ENCODE measurements at regions not wholly inside any gene's neighbourhood (a gene's known extent, or its start where the extent isn't known, plus 50 kb on each side); places are given as distances from the start of the nearest gene placed in this dataset.

DNA sequence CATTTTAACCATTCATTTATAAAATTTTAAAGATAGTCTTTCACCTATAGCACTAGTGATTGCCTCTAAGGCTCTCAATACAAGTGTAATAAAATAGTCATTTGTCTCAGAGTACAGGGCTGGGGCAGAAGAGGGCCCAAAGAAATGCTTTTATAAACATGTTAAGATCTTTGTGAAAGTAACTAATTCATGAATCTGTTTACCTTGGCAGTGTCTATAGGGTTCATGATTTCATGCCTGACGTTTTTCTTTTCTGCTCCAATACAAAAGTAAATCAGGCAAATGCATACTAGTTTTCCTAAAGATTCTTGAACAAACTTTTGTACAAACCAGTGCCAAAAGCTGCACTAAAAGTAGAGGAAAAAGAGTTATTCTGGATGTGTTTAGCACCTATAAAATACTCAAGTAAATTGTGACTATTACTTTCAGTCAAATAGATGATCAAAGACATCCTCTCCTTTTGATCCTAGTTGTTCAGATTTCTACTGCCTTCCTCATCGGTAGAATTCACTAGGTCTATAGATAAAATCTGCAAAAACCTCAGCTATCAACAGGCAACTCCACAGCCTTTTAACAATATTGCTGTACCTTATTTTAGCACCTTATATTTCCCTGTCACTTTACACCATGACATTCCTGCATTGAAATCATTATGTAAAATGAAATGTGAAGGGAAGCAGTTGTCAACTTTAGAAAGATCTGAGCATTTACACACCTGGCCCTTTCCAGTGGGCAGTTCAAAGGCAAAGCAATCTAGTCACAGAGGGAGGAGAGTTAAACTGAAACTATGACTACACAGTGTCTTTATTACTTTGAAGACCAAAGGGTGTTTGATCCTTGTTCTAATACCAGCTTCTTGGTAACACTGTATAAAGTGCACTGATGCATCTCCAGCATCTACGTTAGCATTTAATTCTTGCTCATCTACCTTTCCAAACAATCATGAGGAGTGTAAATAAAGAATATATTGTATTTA lies 100.0 kb upstream of the MED13 start:
- peaks cover 7% of the 10 kb centered on the region for H3K4me1 Mint-ChIP-seq (ENCODE audit: low read depth)
- H3K9me3 Mint-ChIP-seq, result no peaks in the 10 kb centered on the region
- no peaks in the 10 kb centered on the region for H3K36me3 Mint-ChIP-seq (ENCODE audit: low read depth)
- POLR2A ChIA-PET, result no interaction called here
- TF ChIP-seq, protein P1, sequence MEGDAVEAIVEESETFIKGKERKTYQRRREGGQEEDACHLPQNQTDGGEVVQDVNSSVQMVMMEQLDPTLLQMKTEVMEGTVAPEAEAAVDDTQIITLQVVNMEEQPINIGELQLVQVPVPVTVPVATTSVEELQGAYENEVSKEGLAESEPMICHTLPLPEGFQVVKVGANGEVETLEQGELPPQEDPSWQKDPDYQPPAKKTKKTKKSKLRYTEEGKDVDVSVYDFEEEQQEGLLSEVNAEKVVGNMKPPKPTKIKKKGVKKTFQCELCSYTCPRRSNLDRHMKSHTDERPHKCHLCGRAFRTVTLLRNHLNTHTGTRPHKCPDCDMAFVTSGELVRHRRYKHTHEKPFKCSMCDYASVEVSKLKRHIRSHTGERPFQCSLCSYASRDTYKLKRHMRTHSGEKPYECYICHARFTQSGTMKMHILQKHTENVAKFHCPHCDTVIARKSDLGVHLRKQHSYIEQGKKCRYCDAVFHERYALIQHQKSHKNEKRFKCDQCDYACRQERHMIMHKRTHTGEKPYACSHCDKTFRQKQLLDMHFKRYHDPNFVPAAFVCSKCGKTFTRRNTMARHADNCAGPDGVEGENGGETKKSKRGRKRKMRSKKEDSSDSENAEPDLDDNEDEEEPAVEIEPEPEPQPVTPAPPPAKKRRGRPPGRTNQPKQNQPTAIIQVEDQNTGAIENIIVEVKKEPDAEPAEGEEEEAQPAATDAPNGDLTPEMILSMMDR (IDR thresholded peaks at IDR 0.05), result no peak
- no peak overlapping the region for H3K27ac Mint-ChIP-seq
- intact Hi-C loops (cut with micrococcal nuclease), result no loop called here
- CTCF ChIA-PET, result no interaction called here
- H3K4me3 Mint-ChIP-seq, result no peak overlapping the region
- DNase-seq, result peak; percentile 8
- no peak for ATAC-seq
- H3K27me3 Mint-ChIP-seq, result peaks cover 6% of the 10 kb centered on the region

DNA sequence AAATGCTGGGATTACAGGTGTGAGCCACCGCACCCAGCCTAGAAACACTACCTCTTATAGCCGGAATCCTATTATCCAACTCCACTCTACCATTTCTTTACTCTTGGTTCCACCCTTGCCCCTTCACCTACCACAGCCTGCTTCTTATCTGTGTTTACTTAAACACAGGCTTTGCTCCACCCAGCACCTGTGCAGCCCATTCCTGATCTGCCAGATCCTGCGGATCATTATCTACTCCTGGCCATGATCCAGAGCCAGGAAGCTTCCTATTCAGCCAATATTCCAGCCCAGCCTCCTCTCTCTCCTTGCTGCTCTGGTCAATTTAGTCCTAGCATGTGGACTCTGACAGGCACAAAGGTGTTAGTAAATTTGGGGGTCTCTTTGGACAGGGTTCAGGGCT lies 98.8 kb upstream of the MED13 start:
- no peak overlapping the region for H3K4me3 Mint-ChIP-seq

DNA sequence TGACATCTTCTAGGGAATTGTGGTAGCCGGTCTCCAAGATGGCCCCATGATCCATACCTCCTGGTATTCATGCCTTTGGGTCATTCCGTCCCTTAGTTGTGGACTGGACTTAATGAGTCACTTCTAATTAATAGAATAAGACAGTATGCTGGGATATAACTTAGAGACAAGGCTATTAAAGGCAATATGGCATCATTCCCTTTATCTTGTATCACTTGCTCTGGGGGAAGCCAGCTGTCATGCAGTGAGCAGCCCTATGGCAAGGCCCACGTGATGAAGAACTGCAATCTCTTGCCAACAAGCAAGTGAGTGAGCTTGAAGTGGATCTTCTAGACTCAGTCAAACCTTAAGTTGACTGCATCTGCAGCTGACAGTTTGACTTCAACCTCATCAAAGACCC lies 97.8 kb upstream of the MED13 start:
- TF ChIP-seq, protein P1 (IDR thresholded peaks at IDR 0.05), result no peak
- ATAC-seq, result no peak
- no peak overlapping the region for H3K4me3 Mint-ChIP-seq
- H3K9me3 Mint-ChIP-seq, result no peaks in the 10 kb centered on the region
- intact Hi-C loops (cut with micrococcal nuclease), result no loop called here
- ChIA-PET POLR2A (no interaction called here), CTCF (no interaction called here)
- H3K36me3 Mint-ChIP-seq (ENCODE audit: low read depth), result no peaks in the 10 kb centered on the region
- H3K27ac Mint-ChIP-seq, result no peak overlapping the region
- peaks cover 7% of the 10 kb centered on the region for H3K4me1 Mint-ChIP-seq (ENCODE audit: low read depth)
- peaks cover 2% of the 10 kb centered on the region for H3K27me3 Mint-ChIP-seq
- no peak for DNase-seq

More for the DNA sequence above, 98.8 kb upstream of the MED13 start:
- DNase-seq (no peak), ATAC-seq (no peak)
- Mint-ChIP-seq H3K27me3 (peaks cover 6% of the 10 kb centered on the region), H3K9me3 (no peaks in the 10 kb centered on the region), H3K36me3 (ENCODE audit: low read depth) (no peaks in the 10 kb centered on the region), H3K4me1 (ENCODE audit: low read depth) (peaks cover 7% of the 10 kb centered on the region), H3K27ac (no peak overlapping the region)
- POLR2A ChIA-PET, result no interaction called here
- intact Hi-C loops (cut with micrococcal nuclease), result no loop called here
- TF ChIP-seq, protein P1 (IDR thresholded peaks at IDR 0.05), result no peak
- CTCF ChIA-PET, result no interaction called here

DNA sequence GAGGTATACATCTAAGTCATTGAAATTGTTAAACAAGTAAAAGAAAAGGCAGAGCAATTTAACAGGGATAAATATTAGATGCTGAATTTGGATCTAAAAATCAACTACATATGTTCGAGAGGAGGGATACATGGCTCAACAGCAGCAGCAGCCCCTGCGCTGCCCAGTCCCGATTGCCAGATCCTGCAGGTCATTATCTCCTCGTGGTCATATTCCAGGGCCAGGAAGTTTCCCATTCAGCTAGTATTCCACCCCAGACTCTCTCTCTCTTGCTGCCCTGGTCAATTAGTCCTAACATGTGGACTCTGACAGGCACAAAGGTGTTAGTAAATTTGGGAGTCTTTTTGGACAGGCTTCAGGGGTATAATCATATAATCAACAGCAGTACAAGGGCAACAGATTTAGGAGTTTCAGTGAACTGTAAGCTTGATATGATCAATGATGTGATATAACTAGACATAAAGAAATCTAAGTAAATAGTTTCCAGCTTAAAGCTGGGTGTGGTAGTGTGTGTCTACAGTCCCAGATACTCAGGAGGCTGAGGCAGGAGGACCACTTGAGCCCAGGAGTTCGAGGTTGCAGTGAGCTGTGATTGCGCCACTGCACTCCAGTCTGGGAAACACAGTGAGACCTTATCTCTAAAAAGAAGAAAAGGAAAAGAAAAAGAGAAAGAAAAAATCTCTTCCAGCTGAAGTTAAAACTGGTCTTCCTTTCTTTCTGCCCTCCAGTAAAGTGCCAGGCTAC lies 96.5 kb upstream of the MED13 start:
- H3K4me3 Mint-ChIP-seq, result no peak overlapping the region
- peaks cover 4% of the 10 kb centered on the region for H3K27me3 Mint-ChIP-seq
- peaks cover 7% of the 10 kb centered on the region for H3K4me1 Mint-ChIP-seq (ENCODE audit: low read depth)
- POLR2A ChIA-PET, result no interaction called here
- H3K27ac Mint-ChIP-seq, result no peak overlapping the region
- ATAC-seq (no peak), DNase-seq (no peak)
- TF ChIP-seq, protein P1 (IDR thresholded peaks at IDR 0.05), result no peak
- H3K9me3 Mint-ChIP-seq, result no peaks in the 10 kb centered on the region
- CTCF ChIA-PET, result no interaction called here
- H3K36me3 Mint-ChIP-seq (ENCODE audit: low read depth), result no peaks in the 10 kb centered on the region
- intact Hi-C loops (cut with micrococcal nuclease), result no loop called here

DNA sequence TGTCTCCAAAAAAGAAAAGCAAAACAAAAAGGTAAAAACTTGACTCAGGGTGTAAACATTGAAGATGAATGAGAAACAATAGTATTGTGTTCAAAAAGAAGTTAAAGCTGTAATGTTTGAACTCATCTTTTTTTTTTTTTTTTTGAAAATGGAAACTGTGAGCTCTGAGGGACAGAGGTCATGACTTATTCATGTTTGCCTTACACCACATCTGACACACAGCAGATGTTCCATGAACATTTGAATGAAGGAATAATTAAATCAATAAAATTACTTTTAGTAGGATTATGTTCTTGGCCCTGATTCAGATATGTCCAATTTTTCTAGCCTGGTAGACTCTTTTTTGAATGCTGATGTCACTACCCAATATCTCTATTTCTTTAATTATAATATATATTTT lies 95.7 kb upstream of the MED13 start:
- intact Hi-C loops (cut with micrococcal nuclease), result no loop called here
- ChIA-PET CTCF (no interaction called here), POLR2A (no interaction called here)
- Mint-ChIP-seq H3K9me3 (no peaks in the 10 kb centered on the region), H3K27me3 (peaks cover 4% of the 10 kb centered on the region), H3K4me1 (ENCODE audit: low read depth) (peaks cover 7% of the 10 kb centered on the region), H3K27ac (no peak overlapping the region), H3K4me3 (no peak overlapping the region), H3K36me3 (ENCODE audit: low read depth) (no peaks in the 10 kb centered on the region)
- DNase-seq, result no peak
- TF ChIP-seq, protein P1 (IDR thresholded peaks at IDR 0.05), result no peak
- ATAC-seq, result no peak

All from activated CD8-positive, alpha-beta T cell treated with anti-CD3 and anti-CD28 coated beads for 36 hours (primary cell).